ENCODE measurements at regions not wholly inside any gene's neighbourhood (a gene's known extent, or its start where the extent isn't known, plus 50 kb on each side); places are given as distances from the start of the nearest gene placed in this dataset.

DNA sequence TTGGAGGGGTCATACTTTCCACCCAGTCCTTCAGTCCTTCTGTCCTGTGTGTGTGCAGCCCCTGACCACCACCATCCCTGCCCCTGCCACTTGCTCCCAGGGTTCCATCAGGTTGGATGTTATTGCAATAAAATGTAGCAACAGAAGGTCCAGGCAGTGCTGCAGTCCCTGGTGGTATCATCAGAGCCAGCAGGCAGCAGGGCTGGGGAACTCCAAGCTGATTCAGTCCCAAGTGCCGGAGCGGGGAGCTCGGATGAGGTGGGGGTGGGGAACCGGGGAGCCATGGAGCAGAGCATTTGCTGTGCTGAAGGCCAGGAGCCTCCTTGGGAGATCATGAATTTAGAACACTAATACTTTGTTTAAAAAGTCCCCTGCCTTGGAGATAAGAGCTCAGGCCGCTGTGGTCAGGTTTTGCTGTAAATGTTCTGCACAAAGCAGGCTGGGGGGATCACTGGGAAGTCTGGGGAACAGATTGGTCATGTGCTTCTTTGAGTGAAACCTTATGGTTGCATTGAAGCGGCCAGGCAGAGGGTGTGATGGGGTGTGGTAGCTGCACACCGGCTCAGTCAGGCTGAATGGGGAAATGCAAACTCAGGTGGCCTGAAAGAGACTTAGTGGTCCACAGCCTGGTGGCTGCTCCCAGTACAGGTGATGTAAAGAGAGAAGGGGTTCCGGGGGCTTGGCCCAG is 225.9 kb downstream of the SEC14L1 start (continued):
- TF ChIP-seq, protein P1, sequence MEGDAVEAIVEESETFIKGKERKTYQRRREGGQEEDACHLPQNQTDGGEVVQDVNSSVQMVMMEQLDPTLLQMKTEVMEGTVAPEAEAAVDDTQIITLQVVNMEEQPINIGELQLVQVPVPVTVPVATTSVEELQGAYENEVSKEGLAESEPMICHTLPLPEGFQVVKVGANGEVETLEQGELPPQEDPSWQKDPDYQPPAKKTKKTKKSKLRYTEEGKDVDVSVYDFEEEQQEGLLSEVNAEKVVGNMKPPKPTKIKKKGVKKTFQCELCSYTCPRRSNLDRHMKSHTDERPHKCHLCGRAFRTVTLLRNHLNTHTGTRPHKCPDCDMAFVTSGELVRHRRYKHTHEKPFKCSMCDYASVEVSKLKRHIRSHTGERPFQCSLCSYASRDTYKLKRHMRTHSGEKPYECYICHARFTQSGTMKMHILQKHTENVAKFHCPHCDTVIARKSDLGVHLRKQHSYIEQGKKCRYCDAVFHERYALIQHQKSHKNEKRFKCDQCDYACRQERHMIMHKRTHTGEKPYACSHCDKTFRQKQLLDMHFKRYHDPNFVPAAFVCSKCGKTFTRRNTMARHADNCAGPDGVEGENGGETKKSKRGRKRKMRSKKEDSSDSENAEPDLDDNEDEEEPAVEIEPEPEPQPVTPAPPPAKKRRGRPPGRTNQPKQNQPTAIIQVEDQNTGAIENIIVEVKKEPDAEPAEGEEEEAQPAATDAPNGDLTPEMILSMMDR (IDR thresholded peaks at IDR 0.05; ENCODE audit: control extremely low read depth in 1 of 3, insufficient read depth in 1 of 3, low read depth in 1 of 3, low read length in 3 of 3) = no peak
